HEK293 (cell line): ENCODE measurements at regions not wholly inside any gene's neighbourhood (a gene's known extent, or its start where the extent isn't known, plus 50 kb on each side); places are given as distances from the start of the nearest gene placed in this dataset.

Experiments used
- CTCF ChIA-PET: fragments of 350-600 bp; formaldehyde crosslinking; extraction: SDS; loops from one replicate; lab custom pipeline; 2021; ENCODE audit warnings: antibody characterized with exemption; lab: Yijun Ruan, JAX
- POLR2A ChIA-PET: fragments of 300-600 bp; formaldehyde crosslinking; extraction: SDS; loops from one replicate; lab custom pipeline; 2020; ENCODE audit warnings: antibody characterized with exemption, inconsistent platforms; lab: Yijun Ruan, JAX
- H3K27ac ChIP-seq: fragments of 200-500 bp; sonication (Bioruptor generic); 2 replicates; pipeline ENCODE4 v1.5.1; 2014; ENCODE audit warnings: low read depth, low read length, control low read depth, inconsistent platforms; ENCODE audit errors: extremely low read depth
- H3K36me3 ChIP-seq, 2 experiments: fragments of 200-500 bp in 1 of 2; sonication (Bioruptor generic) in 1 of 2; 1 replicate in 1 of 2; 2 replicates in 1 of 2; pipeline ENCODE4 v1.5.1; 2014 to 2017; ENCODE audit warnings: inconsistent platforms in 2 of 2, low read length in 2 of 2; ENCODE audit not compliant: control insufficient read depth in 2 of 2, insufficient read depth in 1 of 2
- H3K4me1 ChIP-seq: fragments of 200-500 bp; sonication (Bioruptor generic); 2 replicates; pipeline ENCODE4 v1.5.1; 2014; ENCODE audit warnings: mild to moderate bottlenecking, low read length, inconsistent platforms; ENCODE audit not compliant: control insufficient read depth, insufficient read depth
- H3K4me3 ChIP-seq: 2 replicates; pipeline ENCODE4 v1.5.1; 2011; ENCODE audit warnings: low read depth, mild to moderate bottlenecking, control low read depth, low read length, moderate library complexity
- H3K9me3 ChIP-seq: fragments of 200-500 bp; sonication (Bioruptor generic); 2 replicates; pipeline ENCODE4 v1.5.1; 2014; ENCODE audit warnings: low read depth, low read length, inconsistent platforms; ENCODE audit not compliant: control insufficient read depth, insufficient read depth
- CTCF ChIP-seq: fragments of 450-650 bp; formaldehyde crosslinking; IDR thresholded peaks from 2 replicates; pipeline ENCODE4 v1.5.1; 2016; ENCODE audit warnings: missing biosample characterization, missing genetic modification characterization
- FEZF1 ChIP-seq: fragments of 450-650 bp; formaldehyde crosslinking; IDR thresholded peaks from 2 replicates; pipeline ENCODE4 v1.5.1; 2016; ENCODE audit warnings: missing biosample characterization, missing genetic modification characterization
- IKZF3 ChIP-seq: fragments of 450-650 bp; IDR thresholded peaks from 2 replicates; pipeline ENCODE4 v1.5.0; 2018; ENCODE audit warnings: missing biosample characterization, mild to moderate bottlenecking, missing genetic modification characterization, moderate library complexity
- KLF16 ChIP-seq: fragments of 450-650 bp; formaldehyde crosslinking; IDR thresholded peaks from 2 replicates; pipeline ENCODE4 v1.5.1; 2017; ENCODE audit warnings: missing biosample characterization, missing genetic modification characterization
- OSR2 ChIP-seq: fragments of 450-650 bp; formaldehyde crosslinking; IDR thresholded peaks from 2 replicates; pipeline ENCODE4 v1.5.1; 2016; ENCODE audit warnings: missing biosample characterization, missing genetic modification characterization
- PRDM4 ChIP-seq: fragments of 450-650 bp; formaldehyde crosslinking; IDR thresholded peaks from 2 replicates; pipeline ENCODE4 v1.5.1; 2017; ENCODE audit warnings: missing biosample characterization, missing genetic modification characterization
- SCRT2 ChIP-seq: fragments of 450-650 bp; formaldehyde crosslinking; IDR thresholded peaks from 2 replicates; pipeline ENCODE4 v1.5.1; 2016; ENCODE audit warnings: missing biosample characterization, missing genetic modification characterization
- SETDB1 ChIP-seq: IDR thresholded peaks from one replicate; pipeline ENCODE4 v1.6.1; 2017; ENCODE audit warnings: mild to moderate bottlenecking, low read length, moderate library complexity, mixed read lengths; ENCODE audit not compliant: insufficient read length
- SP3 ChIP-seq: fragments of 450-650 bp; formaldehyde crosslinking; IDR thresholded peaks from 2 replicates; pipeline ENCODE4 v1.5.1; 2016; ENCODE audit warnings: missing biosample characterization, missing genetic modification characterization
- TCF7L2 ChIP-seq: IDR thresholded peaks from 2 replicates; pipeline ENCODE4 v1.6.1; 2011; ENCODE audit warnings: low read depth, mild to moderate bottlenecking, inconsistent platforms, low read length, moderate library complexity, borderline replicate concordance
- ZBTB20 ChIP-seq: fragments of 450-650 bp; formaldehyde crosslinking; IDR thresholded peaks from 2 replicates; pipeline ENCODE4 v1.5.1; 2016; ENCODE audit warnings: missing biosample characterization, missing genetic modification characterization
- ZBTB48 ChIP-seq: fragments of 450-650 bp; formaldehyde crosslinking; IDR thresholded peaks from 2 replicates; pipeline ENCODE4 v1.5.1; 2016; ENCODE audit warnings: missing biosample characterization, missing genetic modification characterization
- ZEB2 ChIP-seq: fragments of 450-650 bp; formaldehyde crosslinking; IDR thresholded peaks from 2 replicates; pipeline ENCODE4 v1.5.1; 2016; ENCODE audit warnings: missing biosample characterization, missing genetic modification characterization
- ZFP3 ChIP-seq: fragments of 450-650 bp; formaldehyde crosslinking; IDR thresholded peaks from 2 replicates; pipeline ENCODE4 v1.5.1; 2016; ENCODE audit warnings: low read depth, missing biosample characterization, missing genetic modification characterization
- ZNF146 ChIP-seq: fragments of 450-650 bp; formaldehyde crosslinking; IDR thresholded peaks from 2 replicates; pipeline ENCODE4 v1.5.1; 2016; ENCODE audit warnings: missing biosample characterization, missing genetic modification characterization
- ZNF223 ChIP-seq: fragments of 450-650 bp; formaldehyde crosslinking; IDR thresholded peaks from 2 replicates; pipeline ENCODE4 v1.5.1; 2016; ENCODE audit warnings: missing biosample characterization, missing genetic modification characterization
- ZNF350 ChIP-seq: fragments of 450-650 bp; formaldehyde crosslinking; IDR thresholded peaks from 2 replicates; pipeline ENCODE4 v1.5.0; 2017; ENCODE audit warnings: missing biosample characterization, mild to moderate bottlenecking, missing genetic modification characterization
- ZNF366 ChIP-seq: fragments of 450-650 bp; formaldehyde crosslinking; conservative IDR thresholded peaks from 2 replicates; pipeline ENCODE4 v1.5.1; 2016; ENCODE audit warnings: missing biosample characterization, missing genetic modification characterization
- ZNF394 ChIP-seq: fragments of 450-650 bp; formaldehyde crosslinking; IDR thresholded peaks from 2 replicates; pipeline ENCODE4 v1.5.1; 2016; ENCODE audit warnings: missing biosample characterization, missing genetic modification characterization, mild to moderate bottlenecking, moderate library complexity, borderline replicate concordance
- ZNF544 ChIP-seq: fragments of 450-650 bp; formaldehyde crosslinking; IDR thresholded peaks from 2 replicates; pipeline ENCODE4 v1.5.0; 2017; ENCODE audit warnings: missing biosample characterization, missing genetic modification characterization
- ZNF561 ChIP-seq: fragments of 450-650 bp; IDR thresholded peaks from 2 replicates; pipeline ENCODE4 v1.5.1; 2018; ENCODE audit warnings: missing biosample characterization, missing genetic modification characterization, borderline replicate concordance
- ZNF585B ChIP-seq: fragments of 450-650 bp; formaldehyde crosslinking; IDR thresholded peaks from 2 replicates; pipeline ENCODE4 v1.5.1; 2016; ENCODE audit warnings: missing biosample characterization, missing genetic modification characterization
- ZNF596 ChIP-seq: fragments of 450-650 bp; IDR thresholded peaks from 2 replicates; pipeline ENCODE4 v1.5.0; 2018; ENCODE audit warnings: missing biosample characterization, mild to moderate bottlenecking, missing genetic modification characterization, moderate library complexity
- ZNF626 ChIP-seq: fragments of 450-650 bp; sonication (Bioruptor Pico); formaldehyde crosslinking; IDR thresholded peaks from 2 replicates; pipeline ENCODE4 v1.5.1; 2018; ENCODE audit warnings: missing biosample characterization, missing genetic modification characterization, inconsistent platforms
- ZNF629 ChIP-seq: fragments of 450-650 bp; formaldehyde crosslinking; IDR thresholded peaks from 2 replicates; pipeline ENCODE4 v1.5.1; 2017; ENCODE audit warnings: missing biosample characterization, missing genetic modification characterization
- ZNF792 ChIP-seq: fragments of 450-650 bp; formaldehyde crosslinking; IDR thresholded peaks from 2 replicates; pipeline ENCODE4 v1.5.1; 2016; ENCODE audit warnings: missing biosample characterization, missing genetic modification characterization
- ZSCAN16 ChIP-seq: fragments of 450-650 bp; formaldehyde crosslinking; IDR thresholded peaks from 2 replicates; pipeline ENCODE4 v1.5.1; 2016; ENCODE audit warnings: missing biosample characterization, missing genetic modification characterization
- TF ChIP-seq, protein P1 (sequence below): fragments of 450-650 bp; formaldehyde crosslinking; IDR thresholded peaks from 2 replicates; pipeline ENCODE4 v1.5.1; 2016; ENCODE audit warnings: missing biosample characterization, missing genetic modification characterization
- TF ChIP-seq, protein P2 (sequence below): fragments of 450-650 bp; formaldehyde crosslinking; IDR thresholded peaks from 2 replicates; pipeline ENCODE4 v1.5.1; 2016; ENCODE audit warnings: missing biosample characterization, missing genetic modification characterization

DNA sequence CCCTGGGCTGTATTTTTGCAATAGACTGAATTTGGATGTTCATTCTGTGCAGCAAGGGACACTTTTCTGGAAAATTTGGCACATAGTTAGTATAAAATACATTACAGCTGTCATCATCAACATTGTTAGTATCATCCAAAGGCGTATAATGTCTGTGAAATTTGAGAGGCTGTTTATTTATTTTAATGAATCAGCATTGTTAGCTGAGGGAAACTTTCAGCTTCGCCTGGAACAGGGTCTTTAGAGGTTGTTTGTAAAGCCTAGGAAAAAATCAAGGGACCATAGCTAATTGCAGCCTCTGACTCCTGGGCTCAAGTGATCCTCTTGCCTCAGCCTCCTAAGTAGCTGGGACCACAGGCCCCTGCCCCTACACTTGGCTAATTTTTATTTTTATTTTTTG is 106.8 kb upstream of the USP24 start:
- ChIA-PET CTCF (interaction anchor here (0.7 to 1.3 kb wide), 4 partner anchors 16 to 434 kb away, joined by 3 read pairs; no protein-coding TSS in a partner anchor), POLR2A (no interaction called here)
- Histone ChIP-seq H3K27ac (no peak overlapping the region), H3K4me1 (no peaks in the 10 kb centered on the region), H3K36me3 (no peaks in the 10 kb centered on the region), H3K4me3 (no peak overlapping the region), H3K9me3 (no peaks in the 10 kb centered on the region)
- TF ChIP-seq SCRT2 (tag by site-specific recombination), result no peak
- TF ChIP-seq TCF7L2, result no peak
- TF ChIP-seq ZNF792, result no peak
- peak; percentile 30; the same call in 1 of the 2 replicates for TF ChIP-seq ZNF629 (tag by site-specific recombination)
- peak; percentile 48; the same call in 1 of the 2 replicates for TF ChIP-seq ZEB2 (tag by site-specific recombination)
- no peak for TF ChIP-seq SETDB1
- no peak for TF ChIP-seq ZBTB20 (tag by site-specific recombination)
- peak; percentile 67; the same call in 1 of the 2 replicates for TF ChIP-seq ZNF394 (tag by site-specific recombination)
- no peak for TF ChIP-seq SP3 (tag by site-specific recombination)
- TF ChIP-seq ZNF561 (tag by site-specific recombination), result peak; percentile 65
- TF ChIP-seq, protein P1, sequence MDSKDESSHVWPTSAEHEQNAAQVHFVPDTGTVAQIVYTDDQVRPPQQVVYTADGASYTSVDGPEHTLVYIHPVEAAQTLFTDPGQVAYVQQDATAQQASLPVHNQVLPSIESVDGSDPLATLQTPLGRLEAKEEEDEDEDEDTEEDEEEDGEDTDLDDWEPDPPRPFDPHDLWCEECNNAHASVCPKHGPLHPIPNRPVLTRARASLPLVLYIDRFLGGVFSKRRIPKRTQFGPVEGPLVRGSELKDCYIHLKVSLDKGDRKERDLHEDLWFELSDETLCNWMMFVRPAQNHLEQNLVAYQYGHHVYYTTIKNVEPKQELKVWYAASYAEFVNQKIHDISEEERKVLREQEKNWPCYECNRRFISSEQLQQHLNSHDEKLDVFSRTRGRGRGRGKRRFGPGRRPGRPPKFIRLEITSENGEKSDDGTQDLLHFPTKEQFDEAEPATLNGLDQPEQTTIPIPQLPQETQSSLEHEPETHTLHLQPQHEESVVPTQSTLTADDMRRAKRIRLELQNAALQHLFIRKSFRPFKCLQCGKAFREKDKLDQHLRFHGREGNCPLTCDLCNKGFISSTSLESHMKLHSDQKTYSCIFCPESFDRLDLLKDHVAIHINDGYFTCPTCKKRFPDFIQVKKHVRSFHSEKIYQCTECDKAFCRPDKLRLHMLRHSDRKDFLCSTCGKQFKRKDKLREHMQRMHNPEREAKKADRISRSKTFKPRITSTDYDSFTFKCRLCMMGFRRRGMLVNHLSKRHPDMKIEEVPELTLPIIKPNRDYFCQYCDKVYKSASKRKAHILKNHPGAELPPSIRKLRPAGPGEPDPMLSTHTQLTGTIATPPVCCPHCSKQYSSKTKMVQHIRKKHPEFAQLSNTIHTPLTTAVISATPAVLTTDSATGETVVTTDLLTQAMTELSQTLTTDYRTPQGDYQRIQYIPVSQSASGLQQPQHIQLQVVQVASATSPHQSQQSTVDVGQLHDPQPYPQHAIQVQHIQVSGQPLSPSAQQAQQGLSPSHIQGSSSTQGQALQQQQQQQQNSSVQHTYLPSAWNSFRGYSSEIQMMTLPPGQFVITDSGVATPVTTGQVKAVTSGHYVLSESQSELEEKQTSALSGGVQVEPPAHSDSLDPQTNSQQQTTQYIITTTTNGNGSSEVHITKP (tag by site-specific recombination), result no peak
- TF ChIP-seq OSR2, result peak; percentile 62
- TF ChIP-seq CTCF (tag by site-specific recombination), result no peak
- no peak for TF ChIP-seq ZNF585B (tag by site-specific recombination)
- TF ChIP-seq ZNF626 (tag by site-specific recombination), result no peak
- TF ChIP-seq KLF16 (tag by site-specific recombination), result no peak
- no peak for TF ChIP-seq ZNF146 (tag by site-specific recombination)
- TF ChIP-seq ZNF544 (tag by site-specific recombination), result no peak
- no peak for TF ChIP-seq ZFP3
- no peak for TF ChIP-seq IKZF3 (tag by site-specific recombination)
- TF ChIP-seq ZNF366 (tag by site-specific recombination), result 0 out of 2 replicates have a peak, but pooled peaks have one; percentile 32
- TF ChIP-seq ZNF223 (tag by site-specific recombination), result no peak
- TF ChIP-seq, protein P2, sequence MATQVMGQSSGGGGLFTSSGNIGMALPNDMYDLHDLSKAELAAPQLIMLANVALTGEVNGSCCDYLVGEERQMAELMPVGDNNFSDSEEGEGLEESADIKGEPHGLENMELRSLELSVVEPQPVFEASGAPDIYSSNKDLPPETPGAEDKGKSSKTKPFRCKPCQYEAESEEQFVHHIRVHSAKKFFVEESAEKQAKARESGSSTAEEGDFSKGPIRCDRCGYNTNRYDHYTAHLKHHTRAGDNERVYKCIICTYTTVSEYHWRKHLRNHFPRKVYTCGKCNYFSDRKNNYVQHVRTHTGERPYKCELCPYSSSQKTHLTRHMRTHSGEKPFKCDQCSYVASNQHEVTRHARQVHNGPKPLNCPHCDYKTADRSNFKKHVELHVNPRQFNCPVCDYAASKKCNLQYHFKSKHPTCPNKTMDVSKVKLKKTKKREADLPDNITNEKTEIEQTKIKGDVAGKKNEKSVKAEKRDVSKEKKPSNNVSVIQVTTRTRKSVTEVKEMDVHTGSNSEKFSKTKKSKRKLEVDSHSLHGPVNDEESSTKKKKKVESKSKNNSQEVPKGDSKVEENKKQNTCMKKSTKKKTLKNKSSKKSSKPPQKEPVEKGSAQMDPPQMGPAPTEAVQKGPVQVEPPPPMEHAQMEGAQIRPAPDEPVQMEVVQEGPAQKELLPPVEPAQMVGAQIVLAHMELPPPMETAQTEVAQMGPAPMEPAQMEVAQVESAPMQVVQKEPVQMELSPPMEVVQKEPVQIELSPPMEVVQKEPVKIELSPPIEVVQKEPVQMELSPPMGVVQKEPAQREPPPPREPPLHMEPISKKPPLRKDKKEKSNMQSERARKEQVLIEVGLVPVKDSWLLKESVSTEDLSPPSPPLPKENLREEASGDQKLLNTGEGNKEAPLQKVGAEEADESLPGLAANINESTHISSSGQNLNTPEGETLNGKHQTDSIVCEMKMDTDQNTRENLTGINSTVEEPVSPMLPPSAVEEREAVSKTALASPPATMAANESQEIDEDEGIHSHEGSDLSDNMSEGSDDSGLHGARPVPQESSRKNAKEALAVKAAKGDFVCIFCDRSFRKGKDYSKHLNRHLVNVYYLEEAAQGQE (tag by site-specific recombination), result no peak
- no peak for TF ChIP-seq PRDM4
- TF ChIP-seq ZSCAN16 (tag by site-specific recombination), result no peak
- no peak for TF ChIP-seq ZNF350 (tag by site-specific recombination)
- no peak for TF ChIP-seq ZNF596 (tag by site-specific recombination)
- peak; percentile 42 for TF ChIP-seq FEZF1 (tag by site-specific recombination)
- peak; percentile 65; the same call in 1 of the 2 replicates for TF ChIP-seq ZBTB48 (tag by site-specific recombination)
